Adrenal gland (tissue), 5 donors: ENCODE measurements at regions not wholly inside any gene's neighbourhood (a gene's known extent, or its start where the extent isn't known, plus 50 kb on each side); places are given as distances from the start of the nearest gene placed in this dataset.

Experiments
- POLR2A ChIP-seq, 2 donors: fragments of 450-650 bp; IDR thresholded peaks; one replicate each; pipeline ENCODE4 v1.6.1; 2017; ENCODE audit warnings: antibody characterized with exemption in 2 of 2, mild to moderate bottlenecking in 2 of 2, moderate library complexity in 1 of 2
- TF ChIP-seq, protein P1 (sequence below), 6 experiments: fragments of 450-650 bp in 4 of 6; fragments of 200-600 bp in 2 of 6; sonication (generic) in 1 of 6; IDR thresholded peaks; 1 replicate in 5 of 6; 2 replicates in 1 of 6; pipeline versions ENCODE4 v1.5.1 to v1.8.0; 2016 to 2021; ENCODE audit warnings: antibody characterized with exemption in 6 of 6, mild to moderate bottlenecking in 2 of 6, moderate library complexity in 1 of 6
- donor health status: DM: no; HTN: no; CAD: no.

DNA sequence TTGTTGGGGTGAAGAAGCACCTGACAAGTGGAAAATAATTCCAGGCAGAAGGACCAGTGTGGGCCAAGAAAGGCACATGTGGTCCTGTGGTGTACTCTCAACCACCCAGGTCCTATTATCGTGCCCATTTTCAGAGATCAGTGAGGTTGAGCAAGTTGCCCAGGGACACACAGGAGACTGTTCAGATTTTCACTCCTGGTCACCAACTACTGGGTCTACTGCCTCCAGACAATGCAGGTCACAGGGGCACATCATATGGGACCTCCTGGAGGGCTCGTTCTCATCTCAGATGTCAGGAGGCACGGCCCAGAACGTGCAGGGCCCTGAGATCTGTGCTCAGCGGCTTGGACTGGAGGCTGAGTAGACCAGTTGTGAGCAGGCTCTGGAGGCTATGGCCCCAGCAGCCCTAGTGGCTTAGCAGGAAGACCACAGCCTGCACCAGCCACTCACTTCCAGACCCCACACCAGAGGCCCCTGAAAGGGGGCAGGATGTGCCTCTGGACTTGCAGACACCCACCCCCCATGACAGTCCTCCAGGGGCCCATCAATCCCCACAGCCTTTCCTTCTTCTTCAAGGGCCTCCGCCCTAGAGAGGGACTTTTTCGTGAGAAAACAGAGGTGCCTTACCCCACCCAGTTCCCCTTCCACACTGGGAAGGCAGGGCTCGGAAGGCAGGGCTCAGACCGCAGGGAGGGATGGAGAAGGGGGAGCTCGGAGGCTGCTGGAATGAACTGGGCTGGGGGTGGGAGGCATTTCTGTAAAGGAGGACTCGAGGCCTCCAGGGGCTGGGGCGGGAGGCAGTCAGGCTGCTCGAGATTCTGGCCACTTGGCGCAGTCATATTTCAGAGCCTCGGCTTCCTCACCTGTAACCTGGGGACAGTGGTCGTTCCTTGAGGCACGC lies 82.7 kb upstream of the NEURL1B start:
- TF ChIP-seq, protein P1, sequence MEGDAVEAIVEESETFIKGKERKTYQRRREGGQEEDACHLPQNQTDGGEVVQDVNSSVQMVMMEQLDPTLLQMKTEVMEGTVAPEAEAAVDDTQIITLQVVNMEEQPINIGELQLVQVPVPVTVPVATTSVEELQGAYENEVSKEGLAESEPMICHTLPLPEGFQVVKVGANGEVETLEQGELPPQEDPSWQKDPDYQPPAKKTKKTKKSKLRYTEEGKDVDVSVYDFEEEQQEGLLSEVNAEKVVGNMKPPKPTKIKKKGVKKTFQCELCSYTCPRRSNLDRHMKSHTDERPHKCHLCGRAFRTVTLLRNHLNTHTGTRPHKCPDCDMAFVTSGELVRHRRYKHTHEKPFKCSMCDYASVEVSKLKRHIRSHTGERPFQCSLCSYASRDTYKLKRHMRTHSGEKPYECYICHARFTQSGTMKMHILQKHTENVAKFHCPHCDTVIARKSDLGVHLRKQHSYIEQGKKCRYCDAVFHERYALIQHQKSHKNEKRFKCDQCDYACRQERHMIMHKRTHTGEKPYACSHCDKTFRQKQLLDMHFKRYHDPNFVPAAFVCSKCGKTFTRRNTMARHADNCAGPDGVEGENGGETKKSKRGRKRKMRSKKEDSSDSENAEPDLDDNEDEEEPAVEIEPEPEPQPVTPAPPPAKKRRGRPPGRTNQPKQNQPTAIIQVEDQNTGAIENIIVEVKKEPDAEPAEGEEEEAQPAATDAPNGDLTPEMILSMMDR (IDR thresholded peaks at IDR 0.05), result no peak
- TF ChIP-seq POLR2A (IDR thresholded peaks at IDR 0.05), result no peak
